HG03460 (cell line): ENCODE measurements at regions not wholly inside any gene's neighbourhood (a gene's known extent, or its start where the extent isn't known, plus 50 kb on each side); places are given as distances from the start of the nearest gene placed in this dataset.

Experiments
- ATAC-seq: cut with Tn5 transposase; IDR thresholded peaks from one replicate; pipeline ENCODE4 v1.9.1; 2021; ENCODE audit not compliant: unreplicated experiment

DNA sequence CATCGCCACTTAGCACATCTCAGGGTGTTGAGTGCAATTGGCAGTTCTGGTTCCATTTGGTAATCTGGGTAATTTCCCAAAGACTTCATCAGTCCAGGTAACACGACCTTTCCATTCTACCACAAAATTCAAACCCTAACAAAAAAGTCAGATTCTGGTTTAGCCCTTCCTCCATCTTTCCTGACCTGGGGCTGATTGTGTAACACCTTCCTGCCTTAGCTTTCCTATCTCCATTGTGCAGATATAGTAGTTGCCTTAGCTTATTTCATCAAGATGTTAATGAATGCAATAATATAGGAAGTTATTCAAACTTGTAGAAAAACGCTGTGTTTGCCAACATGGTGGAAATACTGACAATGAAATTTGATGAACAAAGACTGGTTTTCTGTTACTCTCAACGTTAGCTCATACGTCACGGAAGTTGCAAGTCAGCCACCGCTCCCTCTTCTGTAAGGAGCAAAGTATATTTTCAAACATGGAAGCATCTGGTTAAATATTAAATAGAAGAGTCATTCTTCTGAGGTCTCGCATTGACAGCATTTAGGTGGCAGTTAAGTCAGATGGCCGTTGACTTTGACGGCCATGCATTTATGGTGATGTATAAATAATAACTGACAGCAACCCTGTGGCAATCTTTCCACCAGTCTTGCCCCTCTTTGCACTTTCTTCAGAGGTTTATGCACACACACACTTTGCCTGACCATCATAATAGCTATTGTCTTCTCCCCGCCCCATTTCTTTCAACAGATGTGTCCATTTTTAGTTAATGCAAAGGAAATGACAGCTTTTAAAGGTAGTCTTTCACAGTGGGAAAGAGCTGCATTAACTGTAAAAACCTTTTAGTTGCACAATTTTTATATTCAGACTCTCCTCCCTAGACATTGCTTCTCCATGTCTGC, 205.1 kb upstream of the BMPER start:
- ATAC-seq, result no peak

DNA sequence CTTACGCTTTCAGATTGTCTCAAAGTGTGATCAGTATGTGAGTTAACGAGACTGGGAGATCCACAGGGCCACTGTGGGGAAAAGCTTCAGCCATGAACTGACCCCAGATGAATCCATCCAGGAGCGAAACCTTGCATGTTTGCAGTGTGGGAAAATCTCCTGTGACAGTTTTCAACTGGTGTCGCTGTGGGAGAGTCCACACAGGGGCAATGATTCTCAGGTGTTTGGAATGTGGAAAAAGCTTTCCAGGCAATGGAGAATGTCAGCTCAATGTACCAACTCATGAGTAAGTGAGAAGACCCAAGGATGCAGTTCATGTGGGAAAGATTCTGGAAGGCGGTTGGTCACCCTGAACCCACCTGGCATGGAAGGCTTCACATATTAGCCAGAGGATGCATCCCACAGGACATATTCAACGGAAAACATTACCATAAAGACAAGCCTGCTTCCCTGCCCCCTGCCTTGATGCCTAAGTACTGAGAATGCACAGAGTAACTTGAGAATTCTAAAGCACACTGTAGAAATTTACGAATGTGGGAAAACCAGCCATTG, 204.1 kb upstream of the BMPER start:
- ATAC-seq, result no peak

DNA sequence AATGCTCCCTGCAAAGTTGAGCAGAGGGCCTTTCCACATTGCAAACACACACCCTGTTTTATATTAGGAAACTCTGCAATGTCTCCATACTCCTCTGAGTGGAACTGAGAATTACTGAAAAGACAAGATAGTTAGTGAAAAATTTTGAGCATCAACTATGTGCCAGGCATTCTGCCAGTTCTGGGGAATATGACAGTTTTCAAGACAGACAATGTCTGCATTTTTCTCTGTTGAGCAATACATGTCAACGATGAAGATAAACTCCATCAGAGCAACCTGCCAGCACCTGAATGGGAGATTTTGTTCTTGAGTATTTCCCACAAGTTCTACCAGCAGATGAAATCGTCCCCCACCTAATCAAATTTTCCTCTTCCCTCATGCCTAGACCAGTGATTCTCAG, 203.4 kb upstream of the BMPER start:
- no peak for ATAC-seq

DNA sequence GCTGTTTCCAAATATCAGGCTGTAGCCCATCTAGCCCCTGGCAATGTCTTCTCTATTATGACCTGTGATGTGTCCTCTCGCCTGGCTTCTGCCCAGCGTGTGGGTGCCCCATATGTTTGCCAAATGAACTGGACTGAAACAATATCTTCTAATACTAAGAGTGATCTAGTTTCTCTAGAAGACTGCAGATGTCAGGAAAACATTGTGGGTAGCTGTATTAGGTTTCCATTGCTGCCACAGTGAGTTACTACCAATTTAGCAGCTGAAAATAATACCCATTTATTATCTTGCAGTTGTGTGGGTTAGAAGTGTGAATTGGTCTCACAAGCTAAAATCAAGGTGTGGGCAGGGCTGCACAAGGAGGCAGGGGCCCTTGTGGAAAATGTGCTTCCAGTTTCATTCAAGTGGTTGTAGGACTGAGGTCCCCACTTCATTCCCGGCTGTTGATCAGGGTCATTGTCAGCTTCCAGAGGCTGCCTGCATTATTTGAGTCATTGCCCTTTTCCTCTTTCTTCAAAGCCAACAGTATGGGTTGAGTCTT, 202.8 kb upstream of the BMPER start:
- ATAC-seq, result no peak

DNA sequence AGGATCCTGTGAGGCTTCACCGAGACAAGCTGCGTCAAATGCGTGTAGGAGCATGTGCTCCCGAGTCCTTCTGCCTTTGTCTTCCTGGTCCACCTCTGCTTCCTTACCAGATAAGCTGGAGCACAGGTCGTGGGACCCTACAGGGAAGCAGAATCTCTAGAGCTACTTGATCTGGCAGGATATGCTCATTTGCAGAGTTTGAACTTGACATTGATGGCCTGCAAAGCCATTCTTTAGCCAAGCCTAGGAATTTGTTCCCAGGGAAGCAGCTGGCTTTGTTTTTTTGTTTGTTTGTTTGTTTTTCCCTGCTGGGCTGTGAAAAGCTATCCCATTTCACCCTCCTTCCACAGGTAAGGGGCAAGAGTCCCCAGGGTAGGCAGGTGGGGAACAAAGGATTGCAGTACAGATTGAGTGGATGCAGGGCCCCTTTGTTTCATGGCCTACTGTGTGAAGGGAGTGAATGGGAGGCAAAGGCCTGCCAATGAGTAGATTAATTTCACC, 200.0 kb upstream of the BMPER start:
- no peak for ATAC-seq

DNA sequence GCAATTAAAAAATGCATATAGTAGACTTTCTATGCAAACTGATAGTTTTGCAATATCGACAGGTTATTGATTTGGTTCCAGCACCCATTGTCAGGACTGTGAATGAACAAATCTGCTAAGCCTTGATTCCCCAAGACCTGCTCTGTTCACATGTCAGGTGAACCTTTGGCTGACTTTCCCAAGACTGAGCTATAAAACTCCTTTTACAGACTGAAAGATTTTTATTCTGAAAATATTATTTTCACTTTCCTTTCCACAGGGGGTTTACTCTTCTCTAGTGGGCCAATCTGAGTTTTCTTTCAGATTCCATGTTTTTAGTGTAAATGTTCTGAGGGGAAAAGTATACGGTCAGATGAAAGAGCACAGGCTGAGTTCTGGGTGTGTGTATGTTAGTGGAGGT, 199.2 kb upstream of the BMPER start:
- ATAC-seq, result no peak

DNA sequence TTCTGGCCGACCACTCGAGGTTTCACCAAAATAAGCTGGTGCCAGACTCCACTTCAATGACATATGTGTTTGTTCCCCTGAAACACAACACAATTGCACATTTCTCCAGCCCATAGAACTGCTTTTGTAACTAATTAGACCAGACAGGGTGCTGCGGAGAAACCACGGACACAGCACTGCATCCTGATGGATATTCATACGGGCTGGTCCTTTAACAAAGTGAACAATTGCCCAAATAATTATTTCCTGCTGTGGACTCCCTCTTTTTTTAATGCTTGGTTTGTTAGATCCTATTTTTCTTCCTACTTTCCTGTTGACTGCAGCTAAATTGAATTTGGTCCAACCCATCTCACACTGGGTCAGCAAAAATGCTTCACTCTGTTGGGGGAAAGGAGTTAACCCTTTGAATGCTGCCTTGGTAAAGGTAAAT, 198.6 kb upstream of the BMPER start:
- no peak for ATAC-seq

DNA sequence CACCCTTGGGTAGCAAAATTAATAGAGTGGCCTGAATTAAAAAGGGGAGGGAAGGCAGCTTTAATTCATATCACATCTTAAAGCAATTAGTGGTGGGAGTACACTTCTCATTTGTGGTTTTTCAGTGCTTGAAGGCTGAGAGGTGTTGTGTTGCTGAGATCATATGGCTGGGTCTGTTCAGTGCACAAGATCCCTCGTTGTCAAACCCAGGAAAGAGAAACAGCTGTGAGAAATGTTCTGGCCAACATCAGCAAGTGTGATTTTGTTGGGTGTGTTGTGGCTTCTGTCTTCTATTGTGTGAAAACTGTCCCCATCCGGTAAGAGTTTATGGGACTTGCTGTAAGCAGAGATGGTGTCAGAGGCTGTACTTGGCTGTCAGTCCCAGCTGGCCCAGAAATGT, 197.9 kb upstream of the BMPER start:
- ATAC-seq, result no peak

DNA sequence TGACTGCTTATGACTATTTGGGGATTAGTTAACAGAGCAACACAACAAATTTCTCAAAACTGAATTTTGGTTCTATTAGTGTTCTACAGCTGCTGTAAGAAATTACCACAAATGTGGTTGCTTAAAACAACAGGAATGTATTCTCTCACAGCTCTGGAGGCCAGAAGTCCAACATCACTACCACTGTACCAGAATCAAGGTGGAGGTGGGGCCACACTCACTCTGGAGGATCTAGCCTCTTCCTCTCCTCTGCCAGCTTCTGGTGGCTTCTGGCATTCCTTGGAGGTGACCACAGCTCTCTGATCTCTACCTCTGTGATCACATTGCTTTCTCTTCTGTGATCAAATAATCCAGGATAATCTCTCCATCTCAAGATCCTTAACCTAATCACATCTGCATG, 194.7 kb upstream of the BMPER start:
- ATAC-seq, result no peak

DNA sequence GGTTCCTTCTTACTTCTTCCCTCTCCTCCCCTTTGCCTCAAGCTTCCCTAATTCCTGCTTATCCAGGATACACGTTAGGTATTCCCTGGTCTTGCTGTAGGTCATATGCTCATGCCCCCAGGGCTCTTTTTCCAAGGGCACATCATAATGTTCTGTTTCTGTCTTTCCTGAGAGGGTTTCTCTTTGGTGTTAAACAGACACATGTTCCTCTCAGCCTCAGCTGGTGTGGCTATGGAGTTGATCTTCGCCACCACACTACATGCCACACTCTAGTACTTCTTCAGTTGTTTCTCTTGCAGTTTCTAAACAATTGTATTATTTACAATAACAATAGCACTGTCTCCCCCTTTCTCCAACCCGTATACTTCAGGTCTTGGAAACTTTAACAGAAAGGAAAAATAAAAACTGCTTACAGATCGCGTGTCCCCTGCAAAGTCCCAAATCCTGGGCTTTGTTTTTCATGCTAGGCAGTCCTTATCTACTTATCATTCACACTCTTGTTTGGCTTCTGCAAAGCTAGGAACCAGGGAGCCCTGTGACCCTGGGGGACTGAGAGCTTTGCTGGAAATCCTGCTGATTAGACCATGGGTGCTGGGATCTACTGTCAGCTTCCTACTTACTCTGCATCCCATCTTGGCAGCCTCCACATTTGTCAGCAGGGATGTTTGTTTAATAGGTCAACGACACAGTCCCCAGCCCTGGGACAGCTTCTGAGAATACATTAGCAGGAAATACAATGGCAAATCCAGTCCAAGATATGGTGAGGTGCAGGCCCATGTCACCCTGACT, 193.9 kb upstream of the BMPER start:
- no peak for ATAC-seq

DNA sequence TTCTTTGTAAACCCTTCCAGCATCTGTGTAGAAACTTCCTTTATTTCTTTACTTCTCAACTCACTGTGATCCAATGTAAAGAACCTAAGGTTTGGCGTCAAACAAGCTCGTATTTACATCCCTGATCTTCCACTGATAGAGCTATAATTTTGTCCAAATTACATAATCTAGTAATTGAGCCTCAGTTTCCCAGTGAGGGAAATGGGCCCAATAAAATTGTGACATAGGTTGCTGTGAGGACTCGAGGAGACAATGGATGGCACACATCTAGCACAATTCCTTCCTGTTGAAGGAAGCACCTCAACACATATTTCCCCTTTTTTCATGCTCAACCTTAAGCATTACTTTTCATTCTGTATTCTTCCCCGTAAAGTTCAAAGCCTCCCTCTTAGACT, 193.3 kb upstream of the BMPER start:
- ATAC-seq, result no peak

DNA sequence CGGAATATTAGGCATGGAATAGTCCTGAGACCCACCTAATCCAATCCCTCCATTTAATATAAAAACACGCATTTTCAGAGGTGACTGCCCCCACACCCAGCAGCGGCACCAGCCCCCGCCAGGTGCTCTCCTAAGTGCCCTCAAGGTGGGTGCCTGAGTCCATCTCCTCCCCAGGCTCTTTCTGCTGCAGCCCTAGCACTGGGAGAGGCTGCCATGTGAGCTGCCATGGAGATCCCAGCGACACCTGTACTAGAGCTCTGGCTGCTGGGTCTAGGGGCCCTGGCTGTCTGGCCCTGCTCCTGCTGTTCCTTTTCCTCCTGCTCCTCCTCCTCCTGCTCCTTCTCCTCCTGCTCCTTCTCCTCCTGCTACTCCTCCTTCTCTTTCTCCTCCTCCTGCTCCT, 191.1 kb upstream of the BMPER start:
- no peak for ATAC-seq

DNA sequence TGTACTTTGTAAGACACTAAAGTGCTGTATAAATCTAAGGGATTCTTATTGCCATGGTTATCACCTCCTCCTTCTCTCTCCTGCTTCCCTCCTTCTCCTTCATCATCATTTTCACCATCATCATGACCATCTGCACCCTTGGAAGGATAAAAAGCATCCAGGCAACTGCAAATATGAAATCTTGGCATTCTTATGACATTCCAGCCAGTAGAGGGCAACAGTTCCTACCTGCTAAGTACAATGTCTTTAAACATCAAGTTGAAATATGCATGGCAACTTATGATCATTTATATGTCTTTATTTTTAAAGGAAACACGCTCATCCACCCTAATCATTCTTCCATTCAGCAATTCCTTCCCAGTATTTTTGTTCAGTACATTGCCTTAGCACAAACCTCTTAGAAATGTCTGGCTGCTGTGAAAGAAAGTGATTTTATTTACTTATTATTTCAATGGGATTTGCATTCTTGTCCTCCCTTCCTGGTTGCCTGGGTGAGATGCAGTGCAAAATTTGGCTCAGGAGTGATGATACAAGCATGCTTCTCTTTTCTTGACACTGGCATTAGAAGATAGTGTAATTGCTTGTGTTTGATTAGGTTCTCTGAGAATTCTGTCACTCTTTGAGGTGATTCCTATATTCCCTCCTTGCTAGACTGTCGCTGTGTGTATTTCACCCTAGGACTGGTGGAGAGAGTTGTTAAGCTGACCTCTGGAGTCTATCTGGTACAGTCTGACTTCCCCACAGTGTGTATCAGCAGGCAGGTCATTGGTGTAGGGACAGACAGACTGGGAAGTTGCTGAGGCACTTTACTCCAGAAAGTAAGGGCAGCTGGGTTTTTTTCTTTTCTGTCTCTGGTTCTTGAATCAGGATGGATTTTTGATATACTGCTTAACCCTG, 188.5 kb upstream of the BMPER start:
- no peak for ATAC-seq

DNA sequence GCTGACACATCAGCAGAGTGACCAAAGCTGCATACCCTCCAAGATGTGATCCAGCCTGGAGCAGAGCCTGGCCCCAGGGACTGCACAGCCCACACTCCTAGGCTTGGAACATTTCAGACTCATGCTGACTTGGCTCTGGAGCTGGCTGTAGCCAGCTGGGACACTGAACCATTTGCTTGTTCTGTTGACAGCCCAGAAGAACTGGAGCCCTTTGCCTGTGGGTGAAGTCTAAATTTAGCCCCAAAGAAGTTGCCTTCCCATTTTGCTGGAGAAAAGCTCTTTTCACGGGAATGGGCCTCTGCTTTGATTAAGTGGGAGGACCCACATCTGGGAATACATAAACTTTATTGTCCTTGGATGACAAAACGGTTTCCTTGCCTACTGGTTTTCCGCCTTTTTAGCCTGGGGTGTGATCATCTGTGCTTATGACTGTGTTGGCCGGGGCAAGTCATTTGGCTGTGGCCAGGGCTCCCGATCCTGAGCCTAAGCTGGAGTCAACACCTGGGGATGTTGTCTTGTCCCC, 186.2 kb upstream of the BMPER start:
- no peak for ATAC-seq

DNA sequence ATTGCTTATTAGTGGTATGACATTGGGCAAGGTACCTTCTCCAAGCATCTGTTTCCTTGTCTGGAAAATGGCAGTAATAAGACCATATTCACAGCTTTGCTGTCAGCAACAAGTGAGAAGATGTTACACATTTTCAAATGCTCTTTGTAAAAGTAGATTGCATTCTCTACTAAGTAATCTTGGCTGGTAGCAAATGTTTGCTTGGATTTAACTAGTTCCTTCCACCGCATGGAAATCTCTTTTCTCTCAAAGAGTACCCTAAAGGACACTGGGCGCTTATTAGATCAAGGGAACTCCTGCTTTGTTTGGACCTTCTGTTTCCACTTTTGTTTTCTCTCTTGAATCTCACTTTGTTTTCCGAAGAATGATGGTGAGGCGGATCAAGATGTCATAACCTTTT, 185.2 kb upstream of the BMPER start:
- ATAC-seq, result no peak

DNA sequence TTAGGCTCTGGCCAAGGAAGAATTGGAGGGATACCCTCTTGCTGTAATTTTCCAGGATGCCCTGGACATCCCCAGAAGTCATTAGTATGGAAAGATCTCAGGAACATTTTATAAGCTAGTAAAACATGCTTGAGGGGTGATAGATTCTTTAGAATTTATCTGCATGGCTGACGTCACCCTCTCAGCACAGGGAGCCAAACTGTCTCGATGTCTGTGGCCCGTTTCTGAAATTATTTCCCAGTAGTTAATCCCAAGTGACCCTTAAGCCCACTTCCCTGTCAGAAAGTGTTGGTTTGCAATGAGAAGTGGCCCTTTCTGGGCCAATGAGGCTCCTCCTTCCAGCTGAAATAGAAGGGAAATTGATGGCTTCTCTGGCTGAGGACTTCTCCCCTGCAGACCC, 184.5 kb upstream of the BMPER start:
- ATAC-seq, result no peak

DNA sequence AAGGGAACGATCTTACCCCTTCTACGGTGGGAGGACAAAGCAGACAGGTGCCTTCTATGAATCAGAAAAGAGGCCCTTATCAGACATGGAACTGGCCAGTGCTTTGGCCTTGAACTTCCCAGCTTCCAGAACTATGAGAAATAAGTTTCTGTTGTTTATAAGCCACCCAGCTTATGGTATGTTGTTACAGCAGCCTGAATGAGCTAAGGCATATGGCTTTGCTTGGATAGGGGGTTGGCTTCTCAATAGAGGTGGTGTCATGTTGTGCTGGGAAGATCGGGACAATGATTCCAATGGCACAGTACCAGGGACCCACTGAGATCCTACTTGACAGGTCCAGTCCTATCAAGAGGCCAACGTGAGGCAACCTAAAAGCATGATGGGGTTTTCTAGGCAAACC, 183.4 kb upstream of the BMPER start:
- ATAC-seq, result no peak

DNA sequence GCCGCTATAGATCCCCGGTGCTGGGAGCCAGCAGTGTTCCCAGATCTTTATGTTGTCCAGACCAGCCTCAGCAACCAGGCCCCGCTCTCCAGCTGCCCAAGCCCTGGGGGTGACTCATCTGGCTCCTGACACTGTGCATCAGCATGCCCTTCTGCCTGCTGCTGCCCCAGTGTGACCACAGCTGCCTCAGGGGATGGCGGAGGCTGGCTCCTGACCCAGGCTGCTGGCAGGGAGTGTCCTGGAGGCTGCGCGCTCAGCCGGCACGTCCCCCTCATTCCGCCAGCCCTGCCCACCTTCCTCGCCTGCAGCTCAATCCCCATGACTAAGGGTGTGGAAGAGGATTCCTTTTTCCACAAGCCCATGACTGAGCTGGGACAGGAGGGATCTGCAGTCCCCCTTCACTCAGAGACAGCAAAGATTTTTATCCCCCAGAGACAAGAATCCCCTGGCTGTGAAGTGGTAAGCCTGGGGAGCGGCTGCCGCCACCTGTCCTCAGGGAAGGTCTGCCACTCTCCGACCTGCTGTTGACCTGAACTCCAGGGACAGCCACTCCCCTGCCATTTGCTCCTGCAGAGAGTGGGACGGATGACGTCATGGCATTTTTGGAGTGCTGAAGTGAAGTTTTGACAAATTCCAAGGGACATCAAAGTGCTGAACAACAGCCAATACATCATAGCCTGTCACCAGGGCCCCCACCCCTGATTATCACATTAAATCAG, 182.8 kb upstream of the BMPER start:
- ATAC-seq, result no peak

DNA sequence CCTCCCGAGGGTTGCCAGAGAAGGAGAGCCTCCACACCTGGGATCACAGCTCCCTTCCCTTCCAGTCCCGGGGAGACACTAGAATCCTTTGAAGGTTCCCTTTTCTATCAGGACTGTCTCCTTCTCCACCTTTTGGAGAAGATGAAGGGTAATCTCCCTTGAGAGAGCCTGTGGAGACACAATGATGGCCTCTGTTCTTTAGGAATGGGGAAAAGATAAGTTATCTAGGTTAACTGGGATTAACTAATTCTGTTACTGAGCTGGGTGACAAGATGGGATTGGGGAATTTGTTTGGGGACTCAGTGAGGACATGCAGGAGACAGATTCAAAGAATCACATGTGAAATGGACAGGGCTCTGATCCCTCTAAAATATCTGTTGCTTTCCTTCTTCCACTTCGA, 181.1 kb upstream of the BMPER start:
- ATAC-seq, result no peak
